ENCODE measurements at regions not wholly inside any gene's neighbourhood (a gene's known extent, or its start where the extent isn't known, plus 50 kb on each side); places are given as distances from the start of the nearest gene placed in this dataset.

- TF ChIP-seq, protein P1, sequence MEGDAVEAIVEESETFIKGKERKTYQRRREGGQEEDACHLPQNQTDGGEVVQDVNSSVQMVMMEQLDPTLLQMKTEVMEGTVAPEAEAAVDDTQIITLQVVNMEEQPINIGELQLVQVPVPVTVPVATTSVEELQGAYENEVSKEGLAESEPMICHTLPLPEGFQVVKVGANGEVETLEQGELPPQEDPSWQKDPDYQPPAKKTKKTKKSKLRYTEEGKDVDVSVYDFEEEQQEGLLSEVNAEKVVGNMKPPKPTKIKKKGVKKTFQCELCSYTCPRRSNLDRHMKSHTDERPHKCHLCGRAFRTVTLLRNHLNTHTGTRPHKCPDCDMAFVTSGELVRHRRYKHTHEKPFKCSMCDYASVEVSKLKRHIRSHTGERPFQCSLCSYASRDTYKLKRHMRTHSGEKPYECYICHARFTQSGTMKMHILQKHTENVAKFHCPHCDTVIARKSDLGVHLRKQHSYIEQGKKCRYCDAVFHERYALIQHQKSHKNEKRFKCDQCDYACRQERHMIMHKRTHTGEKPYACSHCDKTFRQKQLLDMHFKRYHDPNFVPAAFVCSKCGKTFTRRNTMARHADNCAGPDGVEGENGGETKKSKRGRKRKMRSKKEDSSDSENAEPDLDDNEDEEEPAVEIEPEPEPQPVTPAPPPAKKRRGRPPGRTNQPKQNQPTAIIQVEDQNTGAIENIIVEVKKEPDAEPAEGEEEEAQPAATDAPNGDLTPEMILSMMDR (IDR thresholded peaks at IDR 0.05), result no peak
- no peak for TF ChIP-seq POLR2A (IDR thresholded peaks at IDR 0.05)
Observed at GRCh38 chr6:56734335-56734734, 91.6 kb upstream of the DST start.

All from thyroid gland (tissue), 4 donors.